NB4 (cell line): ENCODE measurements at regions not wholly inside any gene's neighbourhood (a gene's known extent, or its start where the extent isn't known, plus 50 kb on each side); places are given as distances from the start of the nearest gene placed in this dataset.
A peak's percentile ranks its signal among the peaks of the same experiment; 100 is the strongest.
"Not testable (repeated sequence)": the region's sequence is repeated elsewhere in the genome, so short reads cannot be mapped to it uniquely, and the experiment has no call there.

Source experiments
- DNase-seq: peaks from one replicate; pipeline ENCODE4 v3.0.0; 2010; ENCODE audit warnings: low read depth
- H3K4me3 ChIP-seq: one replicate; pipeline ENCODE4 v1.5.1; 2011; ENCODE audit warnings: mild to moderate bottlenecking, low read depth, low read length, moderate library complexity
- MYC ChIP-seq: IDR thresholded peaks from 2 replicates; pipeline ENCODE4 v1.6.1; 2011; ENCODE audit warnings: low read depth, low read length
- POLR2A ChIP-seq: IDR thresholded peaks from 2 replicates; pipeline ENCODE4 v1.6.1; 2011; ENCODE audit warnings: mild to moderate bottlenecking; ENCODE audit not compliant: insufficient read length; ENCODE audit errors: extremely low read depth
- TF ChIP-seq, protein P1 (sequence below): IDR thresholded peaks from one replicate; pipeline ENCODE4 v1.5.1; 2012; ENCODE audit warnings: low read depth, low read length
- TF ChIP-seq, protein P2 (sequence below): IDR thresholded peaks from 2 replicates; pipeline ENCODE4 v1.6.1; 2011; ENCODE audit warnings: low read depth, low read length

DNA sequence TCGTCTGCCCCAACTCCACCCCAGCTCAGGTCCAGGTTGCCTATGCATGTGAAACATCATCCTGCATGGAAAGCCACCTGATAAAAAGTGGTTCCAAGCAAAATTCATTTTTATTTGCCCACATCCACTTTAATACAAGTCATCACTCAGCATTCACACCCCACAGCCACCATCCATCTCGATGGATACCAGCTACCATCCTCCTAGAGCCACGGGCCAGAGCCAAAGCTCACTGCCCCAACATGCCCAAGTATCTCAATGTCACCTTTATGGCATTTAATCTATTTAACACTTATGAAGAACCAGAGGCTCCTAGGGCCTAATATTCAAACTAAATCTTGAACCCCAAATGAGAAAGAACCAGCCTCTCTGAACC is 70.5 kb downstream of the COPRS start:
- TF ChIP-seq POLR2A: no peak
- TF ChIP-seq, protein P1, sequence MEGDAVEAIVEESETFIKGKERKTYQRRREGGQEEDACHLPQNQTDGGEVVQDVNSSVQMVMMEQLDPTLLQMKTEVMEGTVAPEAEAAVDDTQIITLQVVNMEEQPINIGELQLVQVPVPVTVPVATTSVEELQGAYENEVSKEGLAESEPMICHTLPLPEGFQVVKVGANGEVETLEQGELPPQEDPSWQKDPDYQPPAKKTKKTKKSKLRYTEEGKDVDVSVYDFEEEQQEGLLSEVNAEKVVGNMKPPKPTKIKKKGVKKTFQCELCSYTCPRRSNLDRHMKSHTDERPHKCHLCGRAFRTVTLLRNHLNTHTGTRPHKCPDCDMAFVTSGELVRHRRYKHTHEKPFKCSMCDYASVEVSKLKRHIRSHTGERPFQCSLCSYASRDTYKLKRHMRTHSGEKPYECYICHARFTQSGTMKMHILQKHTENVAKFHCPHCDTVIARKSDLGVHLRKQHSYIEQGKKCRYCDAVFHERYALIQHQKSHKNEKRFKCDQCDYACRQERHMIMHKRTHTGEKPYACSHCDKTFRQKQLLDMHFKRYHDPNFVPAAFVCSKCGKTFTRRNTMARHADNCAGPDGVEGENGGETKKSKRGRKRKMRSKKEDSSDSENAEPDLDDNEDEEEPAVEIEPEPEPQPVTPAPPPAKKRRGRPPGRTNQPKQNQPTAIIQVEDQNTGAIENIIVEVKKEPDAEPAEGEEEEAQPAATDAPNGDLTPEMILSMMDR: no peak
- no peak for DNase-seq
- H3K4me3 ChIP-seq: no peak overlapping the region

DNA sequence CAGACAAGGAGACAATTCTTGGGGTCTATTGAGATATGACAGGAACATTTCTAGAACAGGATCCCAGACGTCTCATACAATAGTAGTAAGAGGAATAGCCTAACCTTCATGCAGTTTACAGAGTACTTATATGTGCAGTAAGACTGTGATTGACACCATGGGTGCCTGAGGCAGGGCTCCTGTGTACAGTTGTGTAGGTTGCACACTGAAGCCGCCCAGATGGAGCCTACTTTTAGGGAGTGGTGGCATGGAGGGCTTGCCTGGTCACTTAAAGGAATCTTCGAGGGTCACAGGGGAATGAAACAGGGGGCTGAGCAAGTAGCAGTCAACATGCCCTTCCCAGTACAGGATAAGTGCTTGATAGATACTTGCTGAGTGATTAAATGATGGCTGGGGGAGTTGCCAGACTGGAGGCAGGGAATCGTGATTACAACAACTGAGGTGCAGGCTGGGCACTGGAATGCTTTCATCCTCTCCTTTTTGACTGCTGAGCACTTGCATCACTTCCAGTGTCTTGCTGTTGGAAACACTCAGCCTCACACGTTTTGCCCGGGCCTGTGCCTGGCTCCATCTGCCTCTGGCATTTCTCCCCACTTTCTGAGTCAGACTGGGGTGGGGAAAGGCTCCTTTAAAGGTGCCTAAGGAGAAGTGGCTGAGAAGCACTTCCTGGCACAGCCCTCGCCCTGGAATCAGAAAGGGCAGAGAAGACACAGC is 71.0 kb downstream of the COPRS start:
- no peak for DNase-seq
- no peak overlapping the region for H3K4me3 ChIP-seq
- TF ChIP-seq, protein P1: no peak
- TF ChIP-seq POLR2A (no peak), MYC (no peak)
- TF ChIP-seq, protein P2, sequence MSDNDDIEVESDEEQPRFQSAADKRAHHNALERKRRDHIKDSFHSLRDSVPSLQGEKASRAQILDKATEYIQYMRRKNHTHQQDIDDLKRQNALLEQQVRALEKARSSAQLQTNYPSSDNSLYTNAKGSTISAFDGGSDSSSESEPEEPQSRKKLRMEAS: no peak

DNA sequence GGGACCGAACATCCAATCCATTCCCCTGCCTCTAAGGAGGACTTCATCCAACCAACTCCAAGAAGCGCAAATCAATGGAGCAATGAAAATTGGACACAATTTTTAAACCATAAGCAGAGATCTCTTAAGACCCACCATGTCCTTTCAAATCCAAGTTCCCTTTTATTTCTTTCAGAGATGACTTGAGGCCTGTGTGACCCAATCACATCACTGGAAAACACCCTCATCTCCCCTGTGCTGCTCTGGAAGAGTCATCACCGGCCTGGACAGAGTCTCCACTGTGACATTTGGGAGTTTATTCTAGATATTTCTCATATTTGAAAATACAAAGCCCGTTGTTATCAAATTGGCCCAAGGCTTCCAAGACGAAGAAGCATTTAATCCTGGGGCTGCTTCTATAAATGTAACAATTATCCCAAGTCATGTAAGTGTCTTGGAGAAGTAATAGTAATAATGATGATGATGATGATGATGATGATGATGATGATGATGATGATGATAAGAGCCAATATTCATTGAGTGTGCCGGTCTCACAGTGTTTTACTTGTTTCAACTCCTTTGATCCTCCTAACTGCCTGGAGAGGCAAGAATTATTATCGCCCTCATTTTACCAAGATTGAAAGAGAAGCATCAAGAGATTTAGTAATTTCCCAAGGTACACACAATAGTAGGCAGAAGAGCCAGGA is 72.1 kb downstream of the COPRS start:
- no peak for DNase-seq
- no peak for TF ChIP-seq POLR2A
- TF ChIP-seq, protein P1: no peak
- TF ChIP-seq, protein P2: no peak
- no peak for TF ChIP-seq MYC
- H3K4me3 ChIP-seq: no peak overlapping the region

DNA sequence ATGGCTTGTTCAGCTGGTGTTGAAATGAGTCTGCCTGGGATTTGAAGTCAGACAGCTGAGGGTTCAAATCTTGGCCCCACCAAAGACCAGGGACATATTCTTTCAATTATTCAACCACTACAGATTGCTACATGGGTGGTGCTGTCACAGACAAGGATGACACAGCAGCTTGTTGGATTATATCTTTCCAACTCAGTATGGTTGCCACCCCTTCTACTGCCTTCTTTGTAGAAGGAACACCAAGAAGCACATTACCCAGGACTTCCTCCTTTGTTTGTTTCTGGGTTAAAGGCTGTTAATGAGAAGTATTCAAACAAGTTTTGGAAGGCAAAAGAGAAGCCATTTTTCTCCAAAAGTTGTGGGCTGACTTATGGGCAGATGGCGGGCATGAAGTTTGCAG is 78.6 kb downstream of the COPRS start:
- H3K4me3 ChIP-seq: no peak overlapping the region
- DNase-seq: peak; percentile 44
- TF ChIP-seq POLR2A (no peak), MYC (no peak)
- TF ChIP-seq, protein P2: no peak
- TF ChIP-seq, protein P1: no peak

DNA sequence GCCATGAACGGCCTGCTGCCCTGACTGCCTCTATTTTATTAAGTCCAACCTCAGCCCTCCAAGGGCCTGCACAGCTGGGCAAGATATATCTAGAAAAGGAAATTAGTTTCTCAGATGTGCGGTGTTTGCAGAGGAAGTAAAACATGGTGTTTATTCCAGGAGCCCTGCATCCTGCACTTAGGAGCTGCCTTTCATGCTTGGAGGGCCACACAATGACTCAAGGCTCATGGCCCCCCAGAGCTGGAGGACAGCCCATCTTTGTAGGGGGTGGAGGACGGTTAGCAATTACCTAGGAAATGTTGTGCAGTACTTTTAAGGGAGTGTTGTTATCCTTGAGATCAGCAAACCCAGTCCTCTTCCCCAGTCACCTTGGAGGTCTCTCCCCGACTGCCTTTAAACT is 80.5 kb downstream of the COPRS start:
- no peak for DNase-seq
- no peak for TF ChIP-seq MYC
- H3K4me3 ChIP-seq: no peak overlapping the region

DNA sequence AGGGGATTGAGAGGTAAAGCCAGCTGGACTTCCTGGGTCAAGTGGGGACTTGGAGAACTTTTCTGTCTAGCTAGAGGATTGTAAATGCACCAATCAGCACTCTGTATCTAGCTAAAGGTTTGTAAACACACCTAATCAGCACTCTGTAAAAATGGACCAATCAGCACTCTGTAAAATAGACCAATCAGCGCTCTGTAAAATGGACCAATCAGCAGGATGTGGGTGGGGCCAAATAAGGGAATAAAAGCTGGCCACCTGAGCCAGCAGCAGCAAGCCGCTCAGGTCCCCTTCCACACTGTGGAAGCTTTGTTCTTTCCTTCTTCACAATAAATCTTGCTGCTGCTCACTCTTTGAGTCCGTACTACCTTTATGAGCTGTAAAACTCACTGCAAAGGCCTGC is 87.7 kb downstream of the COPRS start:
- H3K4me3 ChIP-seq, DNase-seq: not testable (repeated sequence)

DNA sequence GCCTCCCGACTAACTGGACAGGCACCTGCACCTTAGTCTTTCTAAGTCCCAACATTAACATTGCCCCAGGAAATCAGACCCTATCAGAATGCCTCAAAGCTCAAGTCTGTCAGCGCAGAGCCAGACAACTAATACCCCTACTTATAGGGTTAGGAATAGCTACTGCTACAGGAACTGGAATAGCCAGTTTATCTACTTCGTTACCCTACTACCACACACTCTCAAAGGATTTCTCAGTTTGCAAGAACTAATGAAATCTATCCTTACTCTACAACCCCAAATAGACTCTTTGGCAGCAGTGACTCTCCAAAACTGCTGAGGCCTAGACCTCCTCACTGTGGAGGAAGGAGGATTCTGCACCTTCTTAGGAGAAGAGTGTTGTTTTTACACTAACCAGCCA is 88.5 kb downstream of the COPRS start:
- not testable (repeated sequence) for DNase-seq

DNA sequence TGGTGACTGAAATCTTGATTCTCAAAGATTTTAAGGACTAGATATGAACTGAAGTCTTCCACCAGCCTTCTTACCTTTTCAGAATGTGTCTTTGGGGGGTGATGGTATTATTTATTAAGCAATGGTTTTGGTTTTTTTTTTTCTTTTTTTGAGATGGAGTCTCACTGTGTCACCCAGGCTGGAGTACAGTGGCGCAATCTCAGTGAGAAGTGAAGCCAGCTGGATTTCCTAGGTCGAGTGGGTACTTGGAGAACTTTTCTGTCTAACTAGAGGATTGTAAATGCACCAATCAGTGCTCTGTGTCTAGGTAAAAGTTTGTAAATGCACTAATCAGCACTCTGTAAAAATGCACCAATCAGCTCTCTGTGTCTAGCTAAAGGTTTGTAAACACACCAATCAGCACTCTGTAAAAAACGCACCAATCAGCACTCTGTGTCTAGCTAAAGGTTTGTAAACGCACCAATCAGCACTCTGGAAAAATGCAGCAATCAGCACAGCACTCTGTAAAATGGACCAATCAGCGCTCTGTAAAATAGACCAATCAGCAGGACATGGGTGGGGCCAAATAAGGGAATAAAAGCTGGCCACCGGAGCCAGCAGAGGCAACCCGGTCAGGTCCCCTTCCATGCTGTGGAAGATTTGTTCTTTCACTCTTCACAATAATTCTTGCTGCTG is 97.1 kb downstream of the COPRS start:
- not testable (repeated sequence) for DNase-seq, H3K4me3 ChIP-seq

More for the DNA sequence above, 88.5 kb downstream of the COPRS start:
- H3K4me3 ChIP-seq: not testable (repeated sequence)
